GM18519 (cell line): ENCODE measurements at regions not wholly inside any gene's neighbourhood (a gene's known extent, or its start where the extent isn't known, plus 50 kb on each side); places are given as distances from the start of the nearest gene placed in this dataset.
"Not testable (repeated sequence)": the region's sequence is repeated elsewhere in the genome, so short reads cannot be mapped to it uniquely, and the experiment has no call there.

Experiments used
- ATAC-seq: cut with Tn5 transposase; IDR thresholded peaks from one replicate; pipeline ENCODE4 v1.9.1; 2021; ENCODE audit warnings: mild to moderate bottlenecking, moderate library complexity; ENCODE audit not compliant: unreplicated experiment, low FRiP score

DNA sequence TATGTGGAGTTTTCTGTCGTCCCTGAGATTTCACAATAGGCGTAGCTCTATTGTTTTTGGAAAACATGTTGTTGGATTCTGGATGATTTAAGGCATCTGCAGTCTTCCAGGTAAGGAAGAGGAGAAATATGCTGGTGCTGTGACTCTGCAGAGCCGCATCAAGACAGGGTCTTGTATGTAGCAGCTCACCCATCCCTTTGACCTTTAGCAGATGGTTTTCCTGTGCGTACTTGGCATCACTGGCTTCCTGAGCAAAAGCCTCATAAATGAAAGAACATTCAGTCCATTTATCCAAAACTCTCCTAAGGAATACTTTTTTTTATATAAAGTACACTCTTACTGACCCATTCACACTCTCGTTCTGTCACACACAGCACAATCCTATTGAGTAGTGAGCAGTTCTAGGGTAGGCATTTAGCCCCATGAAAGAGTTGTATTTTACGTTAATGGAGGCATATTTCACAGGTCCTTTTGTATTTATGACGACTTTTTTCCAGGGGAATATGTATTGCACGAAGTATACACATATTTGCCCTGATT, 443.9 kb downstream of the STK39 start:
- no peak for ATAC-seq

GRCh38 chr2:167794554-167795255, 452.7 kb downstream of the STK39 start:
- no peak for ATAC-seq

DNA sequence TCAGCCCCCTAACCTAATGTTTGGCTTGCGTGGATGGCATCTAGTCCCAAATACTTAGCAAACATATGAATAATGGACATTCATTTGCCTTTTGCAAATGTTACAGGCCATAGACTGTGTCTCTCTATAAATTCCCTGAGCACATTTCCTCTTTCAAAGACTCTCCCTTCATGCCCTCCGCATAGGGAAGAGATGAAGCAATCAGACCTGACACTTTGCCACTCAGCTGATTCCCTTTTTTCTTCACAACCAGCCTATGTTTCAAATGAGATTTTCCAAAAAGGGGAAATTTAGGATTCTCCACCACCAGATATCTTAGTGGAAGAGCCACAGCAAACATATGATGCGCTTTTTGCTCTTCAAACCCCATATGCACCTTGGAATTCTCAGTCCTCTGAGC, 453.7 kb downstream of the STK39 start:
- ATAC-seq: no peak

DNA sequence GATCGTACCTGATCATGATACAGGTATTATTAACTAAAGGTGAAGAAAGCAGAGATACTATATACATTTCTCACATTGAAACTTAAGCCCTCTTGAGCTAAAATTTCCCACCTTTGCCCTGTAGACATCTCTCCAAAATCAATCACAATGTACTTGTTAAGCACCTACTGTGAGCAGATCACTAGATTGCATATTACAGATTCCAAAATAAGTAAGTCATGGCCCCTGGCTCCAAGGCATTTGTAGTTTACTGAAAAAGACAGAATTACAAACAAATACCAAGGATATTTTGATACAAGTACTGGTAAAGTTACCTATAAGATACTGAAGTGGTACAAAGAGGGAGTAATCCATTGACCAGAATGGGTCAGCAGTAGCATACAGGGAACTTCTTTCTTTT, 455.3 kb downstream of the STK39 start:
- no peak for ATAC-seq

- ATAC-seq: no peak
Observed at GRCh38 chr2:167790781-167791450, 456.5 kb downstream of the STK39 start.

- no peak for ATAC-seq
Observed at GRCh38 chr2:167790189-167790588, 457.2 kb downstream of the STK39 start.

DNA sequence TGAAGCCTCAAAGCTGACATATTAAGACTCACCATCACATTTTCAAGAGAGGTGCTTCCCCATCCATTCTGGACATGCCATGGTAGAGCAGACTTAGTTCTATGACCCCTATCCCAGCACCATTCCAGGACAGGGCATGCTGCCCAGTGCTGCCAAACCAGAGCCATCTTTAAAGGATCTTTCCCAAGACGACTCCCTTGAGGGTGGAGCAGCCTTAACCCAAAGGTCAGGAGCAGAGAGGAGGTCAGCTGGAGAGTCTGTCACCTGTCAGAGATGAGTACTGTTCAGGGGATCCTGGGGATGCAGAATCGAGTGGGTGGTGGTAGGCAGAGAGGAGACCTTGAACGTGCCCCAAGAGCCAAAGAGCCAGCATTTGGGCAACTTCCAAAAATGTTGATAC, 459.8 kb downstream of the STK39 start:
- no peak for ATAC-seq

- ATAC-seq: no peak
Observed at GRCh38 chr2:167787021-167787420, 460.4 kb downstream of the STK39 start.

- no peak for ATAC-seq
Observed at GRCh38 chr2:167785606-167786216, 461.7 kb downstream of the STK39 start.

DNA sequence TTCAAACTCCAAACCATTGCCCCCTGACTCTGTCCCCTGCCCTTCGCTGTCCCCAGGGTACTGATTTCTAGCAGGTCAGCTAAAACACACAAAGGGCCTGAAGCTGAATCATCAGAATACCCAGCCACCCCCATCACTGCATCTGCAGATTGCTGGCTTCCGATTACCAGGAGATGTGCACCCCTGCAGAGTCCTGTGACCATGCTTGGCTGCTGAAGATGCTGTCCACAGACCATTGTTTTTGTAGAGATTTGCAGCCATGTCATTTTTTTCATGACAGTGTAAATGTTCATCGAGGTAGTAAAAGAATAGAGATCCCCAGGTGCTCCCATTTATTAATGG, 463.3 kb downstream of the STK39 start:
- no peak for ATAC-seq

- no peak for ATAC-seq
Observed at GRCh38 chr2:167783261-167784083, 463.9 kb downstream of the STK39 start.

DNA sequence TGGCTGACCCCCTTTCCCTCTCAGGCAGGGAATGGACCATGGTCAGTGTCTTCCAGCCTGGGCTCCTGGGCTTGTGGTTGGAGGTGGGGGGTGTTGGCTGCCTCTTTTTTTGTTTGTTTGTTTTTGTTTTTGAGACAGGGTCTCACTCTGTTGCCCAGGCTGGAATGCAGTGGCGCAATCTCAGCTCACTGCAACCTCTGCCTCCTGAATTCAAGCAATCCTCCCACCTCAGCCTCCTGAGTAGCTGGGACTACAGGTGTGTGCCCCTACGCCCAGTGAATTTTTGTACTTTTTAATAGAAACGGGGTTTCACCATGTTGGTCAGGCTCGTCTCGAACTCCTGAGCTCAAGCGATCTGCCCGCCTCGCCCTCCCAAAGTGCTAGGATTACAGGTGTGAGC, 465.8 kb downstream of the STK39 start:
- ATAC-seq: not testable (repeated sequence)

DNA sequence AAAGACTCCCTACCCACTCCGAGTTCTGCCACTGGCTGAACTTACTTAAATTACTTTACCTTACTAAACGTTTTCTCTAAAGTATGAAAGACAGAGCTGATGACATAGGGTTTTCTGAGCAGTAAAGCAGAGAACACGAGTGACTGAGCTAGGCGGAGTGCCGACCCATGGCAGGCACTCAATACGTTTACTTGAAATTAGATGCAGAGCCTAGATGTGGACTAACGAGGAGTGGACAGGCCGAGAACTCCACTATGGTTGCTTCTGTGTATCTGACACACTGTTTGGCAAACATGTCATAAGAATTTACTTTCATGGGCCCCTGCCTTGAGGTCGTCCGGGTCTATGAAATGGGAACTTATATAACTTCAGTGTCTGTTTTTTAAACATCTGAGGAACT, 471.0 kb downstream of the STK39 start:
- no peak for ATAC-seq

- no peak for ATAC-seq
Observed at GRCh38 chr2:167771628-167772027, 475.8 kb downstream of the STK39 start.

DNA sequence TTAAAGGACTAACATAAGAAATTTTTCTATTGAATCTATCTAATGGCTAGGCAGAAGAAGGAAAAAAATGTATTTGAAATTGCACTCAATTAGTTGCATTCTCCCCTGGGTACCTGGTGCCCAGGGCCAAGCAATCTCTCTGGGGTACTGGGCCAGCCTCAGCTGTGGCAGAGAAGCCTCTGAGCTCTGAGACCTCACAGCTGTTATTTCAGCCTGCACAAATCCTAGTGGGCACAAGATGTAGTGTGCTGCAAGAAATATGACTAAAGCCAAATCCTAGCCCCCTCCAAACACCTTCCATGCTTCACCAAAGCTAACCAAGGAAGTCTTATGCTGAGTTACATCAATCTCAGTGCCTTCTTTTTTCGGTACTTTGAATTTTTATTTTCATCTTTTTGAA, 478.4 kb downstream of the STK39 start:
- no peak for ATAC-seq

GRCh38 chr2:167767830-167768229, 479.6 kb downstream of the STK39 start:
- ATAC-seq: no peak

DNA sequence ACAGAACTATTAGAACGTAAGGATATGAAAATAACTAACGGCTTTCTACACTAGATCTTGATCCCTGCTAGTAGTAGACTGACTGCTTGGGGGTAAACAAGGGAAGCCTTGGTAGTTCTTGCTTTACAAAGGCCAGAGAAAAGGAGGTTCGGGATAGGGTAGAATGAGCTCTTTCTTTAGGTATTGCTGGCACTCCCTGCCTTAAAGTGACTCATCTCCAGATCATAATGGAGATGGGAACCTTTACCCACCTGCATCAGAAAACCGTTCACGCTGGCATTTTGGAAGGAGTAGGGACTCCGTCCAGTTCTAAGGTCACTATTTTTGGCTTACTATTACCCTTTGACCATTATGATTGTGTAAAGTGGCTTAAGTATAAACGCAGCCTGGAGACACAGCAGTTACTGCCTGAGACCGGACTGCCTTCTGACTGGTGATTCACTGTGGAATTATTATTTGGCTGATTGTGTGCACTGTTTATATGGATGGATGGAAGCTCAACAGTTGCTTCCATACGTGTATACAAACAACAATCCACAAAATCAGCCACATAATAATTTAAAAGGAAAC, 482.5 kb downstream of the STK39 start:
- no peak for ATAC-seq

- no peak for ATAC-seq
Observed at GRCh38 chr2:167761465-167762136, 485.8 kb downstream of the STK39 start.

DNA sequence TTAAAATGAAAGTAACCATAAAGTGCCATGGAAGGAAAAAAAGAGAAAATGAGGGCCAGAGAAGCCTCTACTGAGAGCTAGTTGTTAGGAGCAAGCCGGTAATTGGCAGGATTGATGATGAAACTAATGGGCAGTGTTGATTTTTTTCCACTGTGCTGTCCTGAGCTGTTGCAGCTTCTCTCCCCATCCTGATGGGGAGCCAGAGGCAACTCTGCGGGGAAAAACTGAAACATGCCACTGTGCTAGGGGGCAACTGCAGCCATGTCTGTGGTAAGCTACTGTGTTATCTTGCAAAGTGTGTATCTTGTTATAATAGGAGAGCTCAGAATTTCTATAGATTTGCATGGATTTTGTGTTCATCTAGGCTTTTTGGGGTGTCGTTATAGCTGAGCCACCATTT, 487.9 kb downstream of the STK39 start:
- ATAC-seq: no peak

GRCh38 chr2:167758292-167758691, 489.1 kb downstream of the STK39 start:
- no peak for ATAC-seq
